ENCODE measurements at regions not wholly inside any gene's neighbourhood (a gene's known extent, or its start where the extent isn't known, plus 50 kb on each side); places are given as distances from the start of the nearest gene placed in this dataset.

DNA sequence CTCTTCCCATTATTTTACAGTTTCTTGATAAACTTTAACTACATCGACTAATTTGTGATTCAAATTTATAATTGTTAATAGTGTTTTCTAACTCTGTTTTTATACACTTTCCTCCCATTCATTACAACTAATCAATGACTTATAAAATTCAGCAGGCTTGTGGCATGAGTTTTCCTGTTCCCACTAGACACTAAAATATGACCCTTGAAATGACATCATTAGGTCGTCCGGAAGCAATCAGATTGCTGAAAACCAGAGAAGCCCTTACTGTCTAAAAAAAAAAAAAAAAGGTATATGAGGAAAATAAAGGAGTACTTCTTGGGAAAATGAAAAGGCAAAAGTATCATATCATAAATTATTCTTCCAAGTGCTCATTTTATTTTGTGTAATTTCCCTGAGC, 553.7 kb downstream of the ZNF608 start:
- TF ChIP-seq, protein P1, sequence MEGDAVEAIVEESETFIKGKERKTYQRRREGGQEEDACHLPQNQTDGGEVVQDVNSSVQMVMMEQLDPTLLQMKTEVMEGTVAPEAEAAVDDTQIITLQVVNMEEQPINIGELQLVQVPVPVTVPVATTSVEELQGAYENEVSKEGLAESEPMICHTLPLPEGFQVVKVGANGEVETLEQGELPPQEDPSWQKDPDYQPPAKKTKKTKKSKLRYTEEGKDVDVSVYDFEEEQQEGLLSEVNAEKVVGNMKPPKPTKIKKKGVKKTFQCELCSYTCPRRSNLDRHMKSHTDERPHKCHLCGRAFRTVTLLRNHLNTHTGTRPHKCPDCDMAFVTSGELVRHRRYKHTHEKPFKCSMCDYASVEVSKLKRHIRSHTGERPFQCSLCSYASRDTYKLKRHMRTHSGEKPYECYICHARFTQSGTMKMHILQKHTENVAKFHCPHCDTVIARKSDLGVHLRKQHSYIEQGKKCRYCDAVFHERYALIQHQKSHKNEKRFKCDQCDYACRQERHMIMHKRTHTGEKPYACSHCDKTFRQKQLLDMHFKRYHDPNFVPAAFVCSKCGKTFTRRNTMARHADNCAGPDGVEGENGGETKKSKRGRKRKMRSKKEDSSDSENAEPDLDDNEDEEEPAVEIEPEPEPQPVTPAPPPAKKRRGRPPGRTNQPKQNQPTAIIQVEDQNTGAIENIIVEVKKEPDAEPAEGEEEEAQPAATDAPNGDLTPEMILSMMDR (optimal IDR thresholded peaks at IDR 0.05 in 1 of 3, IDR thresholded peaks at IDR 0.05 in 1 of 3, conservative IDR thresholded peaks at IDR 0.05 in 1 of 3; ENCODE audit: extremely low read depth in 1 of 3, insufficient read depth in 2 of 3, low read length in 3 of 3) = no peak
- no peak for TF ChIP-seq EZH2 (IDR thresholded peaks at IDR 0.05; ENCODE audit: low read length)

All from keratinocyte (primary cell).